Limb (tissue), 2 donors: ENCODE measurements at regions not wholly inside any gene's neighbourhood (a gene's known extent, or its start where the extent isn't known, plus 50 kb on each side); places are given as distances from the start of the nearest gene placed in this dataset.
"Not testable (repeated sequence)": the region's sequence is repeated elsewhere in the genome, so short reads cannot be mapped to it uniquely, and the experiment has no call there.

ENCODE experiments used
- DNase-seq, 2 donors: peaks; one replicate each; pipeline ENCODE4 v3.0.0-alpha.2; 2016; ENCODE audit errors: extremely low spot score in 2 of 2

GRCh38 chr12:60191676-60192359, 596.0 kb downstream of the SLC16A7 start:
- DNase-seq = no peak

DNA sequence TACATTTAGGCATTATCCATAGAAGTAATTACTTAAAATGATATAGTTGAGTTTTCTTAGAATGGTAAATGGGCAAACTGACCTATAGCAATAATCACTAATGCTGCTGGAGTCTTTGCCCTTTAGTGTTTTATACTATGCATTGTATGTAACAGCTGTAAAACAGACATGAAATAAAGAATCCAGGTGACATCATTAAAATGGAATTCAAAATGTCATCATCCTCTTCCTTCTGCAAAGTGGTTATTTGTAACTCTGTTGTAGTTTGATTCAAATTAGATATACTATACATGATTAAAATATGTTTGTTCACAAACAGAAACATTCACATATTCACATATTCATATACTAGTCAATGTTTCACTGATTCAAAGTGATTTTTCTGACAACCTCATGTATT, 598.8 kb downstream of the SLC16A7 start:
- DNase-seq = no peak

DNA sequence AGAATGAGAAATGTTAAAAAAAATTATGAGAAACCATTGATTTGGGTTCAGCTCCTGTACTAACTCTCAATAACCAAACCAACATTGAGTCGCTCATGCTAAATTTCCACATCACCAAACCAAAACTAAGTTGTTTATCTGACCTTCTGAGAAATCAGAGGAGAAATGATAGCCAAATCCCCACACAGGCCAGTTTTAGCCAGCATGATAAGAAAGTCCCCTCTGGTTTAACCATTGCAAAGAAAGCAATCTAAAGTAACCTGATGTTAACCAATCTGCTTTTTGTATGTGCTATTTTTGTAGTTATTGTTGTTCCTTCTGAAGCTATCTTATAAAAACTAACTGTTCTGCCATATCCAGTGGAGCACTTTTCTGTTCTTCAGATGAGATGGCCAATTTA, 599.7 kb downstream of the SLC16A7 start:
- no peak for DNase-seq

DNA sequence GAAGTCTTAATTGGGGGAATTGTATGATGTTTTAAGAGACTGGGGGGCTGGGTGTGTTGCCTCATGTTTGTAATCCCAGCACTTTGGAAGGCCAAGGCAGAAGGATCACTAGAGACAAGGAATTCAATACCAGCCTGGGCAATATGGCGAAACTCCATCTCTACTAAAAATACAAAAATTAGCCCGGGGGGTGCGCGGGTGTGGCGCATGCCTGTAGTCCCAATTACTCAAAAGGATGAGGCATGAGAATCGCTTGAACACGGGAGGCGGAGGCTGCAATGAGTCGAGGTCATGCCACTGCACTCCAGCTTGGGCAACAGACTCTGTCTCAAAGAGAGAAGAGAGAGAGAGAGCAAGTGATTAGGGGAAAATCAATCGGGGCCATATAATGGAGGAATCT, 600.5 kb downstream of the SLC16A7 start:
- DNase-seq = no peak

DNA sequence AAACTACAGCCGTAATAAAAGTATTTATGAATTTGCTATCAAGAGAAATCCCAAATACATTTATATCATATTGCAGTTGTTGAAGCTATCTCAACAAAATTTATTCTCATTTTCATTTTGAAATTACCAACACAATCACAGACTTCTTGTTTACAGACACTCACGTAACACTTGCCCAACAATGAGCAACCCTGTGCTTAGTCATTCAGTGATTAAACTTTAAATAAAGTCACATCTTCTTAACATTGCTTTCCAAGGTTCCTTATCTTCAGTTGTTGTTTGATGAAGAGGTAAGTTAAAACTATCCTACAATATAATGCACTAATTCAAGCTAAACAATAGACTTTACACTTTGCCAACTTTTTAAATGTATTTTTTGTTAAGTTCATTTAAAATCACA, 601.8 kb downstream of the SLC16A7 start:
- DNase-seq = no peak

DNA sequence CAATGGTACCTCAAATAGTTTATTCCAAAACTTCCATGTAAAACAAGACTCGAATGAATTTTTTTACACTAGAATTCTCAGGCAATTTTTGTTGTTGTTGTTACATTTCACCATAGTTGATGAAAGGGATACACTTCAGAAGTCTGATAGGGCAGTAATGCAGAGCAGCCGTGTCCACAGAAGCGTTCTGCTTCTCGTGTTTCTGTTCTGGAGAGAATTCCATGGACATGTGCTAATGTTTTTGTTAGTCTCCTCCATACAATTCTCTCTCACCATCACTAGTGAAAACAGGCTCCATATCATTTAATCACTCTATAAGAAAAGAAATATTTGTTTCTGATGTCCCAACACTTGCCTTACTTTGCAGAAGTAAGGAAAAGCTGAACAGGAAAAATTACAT, 606.1 kb downstream of the SLC16A7 start:
- peak in 1 of 2 donors; percentile 7 for DNase-seq

GRCh38 chr12:60205500-60205899, 609.7 kb downstream of the SLC16A7 start:
- DNase-seq = no peak

DNA sequence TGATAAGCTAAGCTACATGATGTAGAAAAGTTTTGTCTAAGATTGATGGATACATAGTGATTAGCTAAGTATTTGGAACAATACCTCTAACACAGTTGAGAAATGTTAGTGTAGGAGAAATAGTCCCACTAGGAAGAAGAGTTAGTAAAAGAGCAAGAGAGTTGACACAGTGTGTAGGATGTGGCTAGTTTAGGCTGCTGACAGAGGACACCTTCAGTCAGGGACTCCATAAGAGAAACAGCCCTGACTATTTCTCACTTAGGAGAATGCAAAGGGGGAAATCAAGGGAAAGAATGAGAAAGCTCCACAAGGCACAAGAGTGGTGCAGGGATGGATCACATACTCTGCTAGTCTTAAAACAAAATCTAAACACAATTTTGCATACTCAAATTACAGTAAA, 613.7 kb downstream of the SLC16A7 start:
- DNase-seq = no peak

DNA sequence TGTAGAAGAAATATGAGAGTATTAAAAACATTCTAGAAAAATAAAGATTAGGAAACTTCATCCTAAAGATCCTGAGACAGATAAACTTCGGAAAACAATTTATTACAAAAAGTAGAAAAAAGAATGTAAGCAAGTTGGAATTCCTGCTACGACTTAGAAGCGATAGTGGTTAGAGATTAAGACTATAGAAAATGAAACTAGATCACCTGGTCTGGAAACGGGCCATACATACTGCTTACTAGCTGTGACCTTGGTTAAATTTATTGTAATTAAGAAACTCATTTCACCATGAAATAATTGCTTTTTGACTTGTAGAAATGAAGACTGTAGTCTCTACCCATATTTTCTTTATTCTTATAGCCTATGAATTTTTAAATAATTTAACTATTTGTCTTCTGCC, 614.1 kb downstream of the SLC16A7 start:
- DNase-seq = no peak

DNA sequence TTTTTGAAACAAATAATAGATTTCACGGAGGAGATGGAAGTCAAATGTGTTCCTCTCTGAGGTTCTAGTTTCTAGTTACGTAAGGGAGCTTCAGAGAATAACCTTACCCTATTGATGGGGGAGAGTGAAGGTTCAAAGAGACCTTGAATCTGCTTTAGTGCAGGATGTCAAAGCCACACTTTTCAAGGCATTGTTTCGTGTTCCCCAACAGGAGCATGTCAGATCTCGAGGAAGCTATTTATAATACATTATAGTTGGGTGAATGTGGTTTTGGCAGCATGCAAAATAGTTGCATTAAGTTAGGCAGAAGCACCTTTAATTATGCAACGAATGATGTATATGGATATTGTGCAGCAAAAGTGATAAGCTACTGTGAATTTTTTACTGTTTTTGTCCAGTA, 614.9 kb downstream of the SLC16A7 start:
- DNase-seq = no peak

DNA sequence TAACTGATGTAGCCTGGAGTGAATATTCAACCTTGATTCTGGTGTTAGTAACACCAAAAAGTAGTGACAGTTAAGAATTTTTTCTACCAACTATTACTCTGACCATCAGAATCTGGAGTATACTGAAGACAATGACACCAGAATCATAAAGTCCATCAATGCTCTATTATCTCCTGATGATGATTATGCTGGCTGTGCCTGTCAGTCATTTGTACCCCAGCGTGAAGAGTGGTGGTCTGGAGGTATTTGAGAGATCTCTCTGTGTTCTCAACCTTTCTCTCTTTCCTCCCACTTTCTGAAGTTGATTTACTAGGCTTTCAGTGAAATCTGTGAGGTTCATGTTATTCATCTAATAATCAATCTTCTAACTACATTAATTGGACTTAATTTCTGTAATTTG, 615.4 kb downstream of the SLC16A7 start:
- no peak for DNase-seq

GRCh38 chr12:60212159-60213000, 616.6 kb downstream of the SLC16A7 start:
- DNase-seq = no peak

GRCh38 chr12:60213272-60213671, 617.4 kb downstream of the SLC16A7 start:
- DNase-seq = not testable (repeated sequence)

GRCh38 chr12:60216226-60216625, 620.4 kb downstream of the SLC16A7 start:
- DNase-seq = no peak

- DNase-seq = no peak
Measured at GRCh38 chr12:60223242-60223641, 627.4 kb downstream of the SLC16A7 start.

DNA sequence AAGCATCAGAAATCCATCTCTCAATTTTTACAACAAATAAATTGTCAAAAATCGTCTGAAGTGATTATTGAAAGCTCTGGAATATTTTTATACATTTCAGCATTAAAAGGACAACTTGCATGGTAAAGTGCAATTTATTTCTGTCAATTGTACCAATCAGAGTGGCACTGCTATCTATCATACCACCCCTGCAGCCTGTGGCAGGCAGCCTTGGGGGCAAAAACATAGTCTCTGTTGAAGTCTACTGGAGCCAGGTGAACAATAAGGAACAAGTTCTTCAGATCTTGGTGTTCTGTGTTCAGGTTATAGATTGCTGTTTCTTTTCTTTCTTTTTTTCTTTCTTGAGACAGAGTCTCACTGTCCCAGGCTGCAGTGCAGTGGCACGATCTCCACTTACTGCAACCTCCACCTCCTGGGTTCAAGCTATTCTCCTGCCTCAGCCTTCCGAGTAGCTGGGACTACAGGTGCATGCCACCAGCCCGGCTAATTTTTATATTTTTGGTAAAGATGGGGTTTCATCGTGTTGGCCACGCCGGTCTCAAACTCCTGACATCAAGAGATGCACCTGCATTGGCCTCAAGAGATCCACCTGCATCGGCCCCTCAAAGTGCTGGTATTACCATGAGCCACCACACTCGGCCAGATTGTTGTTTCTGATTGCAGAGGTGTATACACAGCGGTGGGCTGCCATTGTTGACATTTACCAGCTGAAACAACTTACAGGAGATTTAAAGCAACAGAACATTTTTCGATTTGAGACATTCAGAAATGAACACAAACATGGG, 629.6 kb downstream of the SLC16A7 start:
- DNase-seq = no peak

- no peak for DNase-seq
Measured at GRCh38 chr12:60227916-60228315, 632.1 kb downstream of the SLC16A7 start.

GRCh38 chr12:60230056-60230455, 634.2 kb downstream of the SLC16A7 start:
- no peak for DNase-seq

- DNase-seq = no peak
Measured at GRCh38 chr12:60231303-60231702, 635.5 kb downstream of the SLC16A7 start.

- no peak for DNase-seq
Measured at GRCh38 chr12:60231976-60232907, 636.4 kb downstream of the SLC16A7 start.

GRCh38 chr12:60234611-60235195, 638.9 kb downstream of the SLC16A7 start:
- not testable (repeated sequence) for DNase-seq
